Panc1 (cell line): ENCODE measurements at regions not wholly inside any gene's neighbourhood (a gene's known extent, or its start where the extent isn't known, plus 50 kb on each side); places are given as distances from the start of the nearest gene placed in this dataset.

Source experiments
- ATAC-seq: fragments of 200-7000 bp; cut with Tn5 transposase; 2 replicates; pipeline ENCODE4 v1.9.1; 2020; ENCODE audit warnings: mild to moderate bottlenecking, moderate library complexity
- BruUV-seq: library from RNA; stranded (reverse); fragments of 400-500 nt; replicated peaks from 2 replicates; lab custom pipeline; 2021; lab: Mats Ljungman, UMichigan
- CTCF ChIA-PET: fragments of 300-600 bp; sonication (Branson Sonifier 250); formaldehyde crosslinking; loops from one replicate; lab custom pipeline; 2022; ENCODE audit warnings: antibody characterized with exemption; lab: Charles Lee
- POLR2A ChIA-PET: fragments of 300-600 bp; sonication (Branson Sonifier 250); formaldehyde crosslinking; loops from one replicate; lab custom pipeline; 2022; ENCODE audit warnings: antibody characterized with exemption; lab: Charles Lee
- DNase-seq: peaks from one replicate; pipeline ENCODE4 v3.0.0-alpha.2; 2010; ENCODE audit warnings: low read depth, low spot score
- H3K27ac ChIP-seq: 2 replicates; pipeline ENCODE4 v1.5.1; 2011; ENCODE audit warnings: mild to moderate bottlenecking, low read length, inconsistent platforms
- H3K27me3 ChIP-seq: fragments of 200-500 bp; sonication (Bioruptor generic); 2 replicates; pipeline ENCODE4 v1.6.0; 2014; ENCODE audit warnings: low read length, inconsistent platforms; ENCODE audit not compliant: control insufficient read depth, insufficient read depth
- H3K36me3 ChIP-seq: fragments of 200-500 bp; sonication (Bioruptor generic); 2 replicates; pipeline ENCODE4 v1.5.1; 2014; ENCODE audit warnings: inconsistent platforms, mild to moderate bottlenecking, low read length, moderate library complexity; ENCODE audit not compliant: control insufficient read depth, insufficient read depth
- H3K4me1 ChIP-seq: 2 replicates; pipeline ENCODE4 v1.5.1; 2011; ENCODE audit warnings: inconsistent platforms, mild to moderate bottlenecking, low read length, moderate library complexity; ENCODE audit not compliant: control insufficient read depth, insufficient read depth
- H3K4me3 ChIP-seq, 2 experiments: 2 replicates each; pipeline ENCODE4 v1.5.1; 2011 to 2012; ENCODE audit warnings: low read depth in 2 of 2, low read length in 2 of 2, mild to moderate bottlenecking in 2 of 2, inconsistent platforms in 1 of 2, moderate library complexity in 1 of 2
- H3K9me3 ChIP-seq: fragments of 200-500 bp; sonication (Bioruptor generic); 2 replicates; pipeline ENCODE4 v1.5.1; 2014; ENCODE audit warnings: low read depth, mild to moderate bottlenecking, inconsistent platforms, low read length, moderate library complexity; ENCODE audit not compliant: control insufficient read depth, insufficient read depth
- CTCF ChIP-seq: fragments of 450-650 bp; IDR thresholded peaks from 2 replicates; pipeline ENCODE4 v1.5.1; 2017; ENCODE audit warnings: mild to moderate bottlenecking
- POLR2AphosphoS5 ChIP-seq: IDR thresholded peaks from 2 replicates; pipeline ENCODE4 v1.6.1; 2012; ENCODE audit warnings: mild to moderate bottlenecking, low read depth, low read length, moderate library complexity
- REST ChIP-seq, 2 experiments: IDR thresholded peaks; 2 replicates each; pipeline ENCODE4 v1.6.1; 2011 to 2012; ENCODE audit warnings: low read depth in 2 of 2, control low read depth in 1 of 2, low read length in 1 of 2, mild to moderate bottlenecking in 1 of 2, moderate library complexity in 1 of 2; ENCODE audit not compliant: insufficient read depth in 1 of 2
- SIN3A ChIP-seq: IDR thresholded peaks from 2 replicates; pipeline ENCODE4 v1.6.1; 2012; ENCODE audit warnings: low read depth, mild to moderate bottlenecking, low read length, moderate library complexity, borderline replicate concordance; ENCODE audit not compliant: insufficient read depth
- TCF7L2 ChIP-seq: IDR thresholded peaks from 2 replicates; pipeline ENCODE4 v1.6.1; 2011; ENCODE audit warnings: mild to moderate bottlenecking, low read depth, low read length, inconsistent platforms
- in situ Hi-C: cut with HindIII; loops from 2 replicates; pipeline ENCODE4 v1.10.0; 2016; ENCODE audit warnings: low sequenced_read_pairs, low pct_unique_long_range_greater_than_20kb
- intact Hi-C: fragments of 100-400 bp; cut with micrococcal nuclease; formaldehyde crosslinking; loops from one replicate; pipeline ENCODE4 v1.10.0; 2022; ENCODE audit not compliant: unreplicated experiment

GRCh38 chr12:54708826-54709225 is 60.7 kb upstream of the DCD start:
- Histone ChIP-seq H3K27ac (no peak overlapping the region), H3K4me3 (no peak overlapping the region), H3K27me3 (peaks cover 18% of the 10 kb centered on the region), H3K36me3 (no peaks in the 10 kb centered on the region), H3K4me1 (no peaks in the 10 kb centered on the region), H3K9me3 (no peaks in the 10 kb centered on the region)
- ATAC-seq: no peak
- ChIA-PET CTCF (no interaction called here), POLR2A (no interaction called here)
- TF ChIP-seq REST (IDR thresholded peaks at IDR 0.05; ENCODE audit: insufficient read depth in 1 of 2, low read depth in 2 of 2, low read length in 1 of 2) (no peak), CTCF (no peak), POLR2AphosphoS5 (no peak)
- DNase-seq: no peak
- no TSS peak for BruUV-seq
- intact Hi-C loops (no loop called here), in situ Hi-C loops (no loop called here)

- Histone ChIP-seq H3K4me3 (no peak overlapping the region), H3K27ac (no peak overlapping the region), H3K36me3 (no peaks in the 10 kb centered on the region), H3K9me3 (no peaks in the 10 kb centered on the region), H3K4me1 (no peaks in the 10 kb centered on the region), H3K27me3 (0 out of 2 replicates have a peak, but pooled peaks cover 5% of the 10 kb centered on the region)
- BruUV-seq: no TSS peak
- ATAC-seq (no peak), DNase-seq (no peak)
- ChIA-PET POLR2A (no interaction called here), CTCF (no interaction called here)
- TF ChIP-seq CTCF (no peak), TCF7L2 (no peak), SIN3A (no peak), POLR2AphosphoS5 (no peak), REST (IDR thresholded peaks at IDR 0.05; ENCODE audit: insufficient read depth in 1 of 2, low read depth in 2 of 2, low read length in 1 of 2) (no peak)
- intact Hi-C loops (no loop called here), in situ Hi-C loops (no loop called here)
Observed at GRCh38 chr12:54704202-54704601, 56.0 kb upstream of the DCD start.
